BLaER1 (cell line): ENCODE measurements at regions not wholly inside any gene's neighbourhood (a gene's known extent, or its start where the extent isn't known, plus 50 kb on each side); places are given as distances from the start of the nearest gene placed in this dataset.
A peak's percentile ranks its signal among the peaks of the same experiment; 100 is the strongest.
"Not testable (repeated sequence)": the region's sequence is repeated elsewhere in the genome, so short reads cannot be mapped to it uniquely, and the experiment has no call there.

Experiments
- H3K27ac ChIP-seq: shearing (Covaris generic); formaldehyde crosslinking; 2 replicates; pipeline ENCODE4 v1.8.1; 2022
- H3K27me3 ChIP-seq: shearing (Covaris generic); formaldehyde crosslinking; 2 replicates; pipeline ENCODE4 v1.8.1; 2022
- H3K36me3 ChIP-seq: shearing (Covaris generic); formaldehyde crosslinking; 2 replicates; pipeline ENCODE4 v1.8.1; 2022
- H3K4me1 ChIP-seq: shearing (Covaris generic); formaldehyde crosslinking; 2 replicates; pipeline ENCODE4 v1.8.1; 2022
- H3K4me2 ChIP-seq: shearing (Covaris generic); formaldehyde crosslinking; 2 replicates; pipeline ENCODE4 v1.8.1; 2022
- H3K4me3 ChIP-seq: shearing (Covaris generic); formaldehyde crosslinking; 2 replicates; pipeline ENCODE4 v1.8.1; 2022
- H3K9ac ChIP-seq: shearing (Covaris generic); formaldehyde crosslinking; 2 replicates; pipeline ENCODE4 v1.8.1; 2022
- H3K9me3 ChIP-seq: shearing (Covaris generic); formaldehyde crosslinking; 2 replicates; pipeline ENCODE4 v1.8.1; 2022
- H4K20me1 ChIP-seq: shearing (Covaris generic); formaldehyde crosslinking; 2 replicates; pipeline ENCODE4 v1.8.1; 2022
- Cebpa-rat ChIP-seq: shearing (Covaris generic); IDR thresholded peaks from 2 replicates; pipeline ENCODE4 v1.8.1; 2022

GRCh38 chr6:137402143-137402680 is 92.0 kb downstream of the OLIG3 start:
- H3K9ac ChIP-seq = no peak overlapping the region
- H3K4me1 ChIP-seq = 0 out of 2 replicates have a peak, but pooled peaks cover under 1% of the 10 kb centered on the region
- no peaks in the 10 kb centered on the region for H3K36me3 ChIP-seq
- H4K20me1 ChIP-seq = no peaks in the 10 kb centered on the region
- peaks cover 3% of the 10 kb centered on the region; the same call in 1 of the 2 replicates for H3K9me3 ChIP-seq
- H3K27ac ChIP-seq = no peak overlapping the region
- TF ChIP-seq Cebpa-rat = no peak
- no peak overlapping the region for H3K4me2 ChIP-seq
- no peak overlapping the region for H3K4me3 ChIP-seq
- no peaks in the 10 kb centered on the region for H3K27me3 ChIP-seq

DNA sequence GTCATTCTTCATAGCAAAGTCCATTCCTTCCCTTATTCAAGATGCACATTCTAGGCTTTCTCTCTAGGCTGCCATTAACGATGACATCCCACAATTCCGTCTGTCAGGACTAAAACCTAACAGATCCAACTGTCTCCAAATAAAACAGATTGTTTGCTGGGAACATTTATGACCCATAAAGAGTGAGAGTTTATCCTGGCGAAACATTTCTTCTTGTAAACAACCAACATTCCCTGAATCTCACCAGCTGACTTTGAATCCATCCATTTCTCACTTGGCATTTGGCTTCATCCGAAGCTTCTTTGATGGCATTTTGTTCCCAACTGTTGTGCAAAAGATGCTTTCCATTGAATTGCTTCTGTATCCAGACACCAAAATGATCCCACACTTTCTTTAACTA is 93.1 kb downstream of the OLIG3 start:
- Histone ChIP-seq H4K20me1 (no peaks in the 10 kb centered on the region), H3K4me3 (no peak overlapping the region), H3K36me3 (no peaks in the 10 kb centered on the region), H3K27me3 (no peaks in the 10 kb centered on the region), H3K4me1 (peaks cover 6% of the 10 kb centered on the region; the same call in 1 of the 2 replicates), H3K4me2 (no peak overlapping the region), H3K9me3 (no peaks in the 10 kb centered on the region), H3K9ac (no peak overlapping the region), H3K27ac (no peak overlapping the region)
- TF ChIP-seq Cebpa-rat = no peak

GRCh38 chr6:137399881-137400443 is 94.2 kb downstream of the OLIG3 start:
- H4K20me1 ChIP-seq = no peaks in the 10 kb centered on the region
- H3K4me1 ChIP-seq = peaks cover 6% of the 10 kb centered on the region; the same call in 1 of the 2 replicates
- no peak overlapping the region for H3K4me3 ChIP-seq
- H3K4me2 ChIP-seq = no peak overlapping the region
- H3K9ac ChIP-seq = no peak overlapping the region
- H3K36me3 ChIP-seq = no peaks in the 10 kb centered on the region
- H3K27ac ChIP-seq = no peak overlapping the region
- no peaks in the 10 kb centered on the region for H3K27me3 ChIP-seq
- TF ChIP-seq Cebpa-rat = no peak
- H3K9me3 ChIP-seq = no peaks in the 10 kb centered on the region

DNA sequence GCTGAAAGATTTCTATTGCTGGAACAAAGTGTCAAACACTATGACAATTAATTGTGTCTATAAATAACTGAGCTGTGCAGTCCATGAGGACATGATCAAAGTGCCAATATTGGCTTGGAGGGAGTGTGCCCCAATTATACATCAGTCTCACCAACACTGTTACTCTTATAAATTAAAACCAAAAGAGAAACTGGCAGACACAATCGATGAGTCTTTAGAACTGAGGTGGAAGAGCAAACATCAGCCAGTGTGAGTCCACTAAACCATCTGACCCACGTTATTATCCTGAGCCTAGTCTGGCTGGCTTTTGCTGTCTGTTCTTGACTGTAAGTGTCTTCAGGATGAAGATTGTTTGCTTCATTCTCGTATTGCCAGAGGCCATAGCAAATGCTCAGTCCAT is 98.9 kb downstream of the OLIG3 start:
- no peak overlapping the region for H3K27ac ChIP-seq
- no peaks in the 10 kb centered on the region for H3K9me3 ChIP-seq
- TF ChIP-seq Cebpa-rat = no peak
- no peaks in the 10 kb centered on the region for H3K36me3 ChIP-seq
- no peak overlapping the region for H3K9ac ChIP-seq
- no peak overlapping the region for H3K4me2 ChIP-seq
- H3K4me1 ChIP-seq = peaks cover 8% of the 10 kb centered on the region
- H3K4me3 ChIP-seq = no peak overlapping the region
- H3K27me3 ChIP-seq = no peaks in the 10 kb centered on the region
- no peaks in the 10 kb centered on the region for H4K20me1 ChIP-seq

DNA sequence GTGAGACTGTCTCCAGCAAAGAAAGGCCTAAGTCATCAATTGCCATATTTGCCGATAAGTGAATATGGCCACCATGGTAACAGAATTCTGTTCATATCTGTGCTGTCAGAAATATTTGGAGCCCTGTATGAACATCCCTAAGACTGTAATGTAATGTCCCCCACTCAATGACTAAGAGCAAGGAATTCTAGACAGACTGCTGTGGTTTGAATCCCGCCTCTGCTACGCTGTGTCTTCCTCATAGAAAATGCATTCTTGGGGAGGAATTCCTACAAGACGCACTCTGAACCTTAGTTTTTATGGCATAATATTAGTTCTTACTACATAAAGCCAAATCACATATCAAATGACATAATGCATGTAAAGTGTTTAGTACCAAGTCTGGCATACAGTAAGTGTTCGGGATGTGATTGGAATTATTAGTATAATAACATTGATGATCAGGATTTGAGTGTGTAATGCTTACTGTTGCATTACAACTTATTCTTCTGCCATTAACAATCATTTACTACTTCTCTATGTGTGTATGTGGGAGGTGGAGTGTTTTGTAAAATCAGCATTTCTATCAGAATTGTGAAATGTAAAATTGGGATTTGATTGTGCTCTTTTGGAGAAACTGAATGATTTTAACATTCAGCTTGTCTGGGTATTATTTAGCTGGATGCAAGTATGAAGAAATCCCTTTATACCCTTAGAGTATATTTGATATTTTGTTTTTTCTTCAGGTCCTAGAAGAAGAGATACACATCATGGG is 103.0 kb downstream of the OLIG3 start:
- H3K27me3 ChIP-seq = no peaks in the 10 kb centered on the region
- peaks cover 19% of the 10 kb centered on the region for H3K9me3 ChIP-seq
- peaks cover 33% of the 10 kb centered on the region for H3K4me1 ChIP-seq

GRCh38 chr6:137390334-137390733 is 103.9 kb downstream of the OLIG3 start:
- H3K4me1 ChIP-seq = peaks cover 33% of the 10 kb centered on the region
- no peaks in the 10 kb centered on the region for H3K36me3 ChIP-seq
- no peak for TF ChIP-seq Cebpa-rat
- peak overlapping the region; percentile 69 for H3K27ac ChIP-seq
- peaks cover 27% of the 10 kb centered on the region for H3K9me3 ChIP-seq
- no peaks in the 10 kb centered on the region for H4K20me1 ChIP-seq
- H3K4me2 ChIP-seq = peak overlapping the region; percentile 78
- no peak overlapping the region for H3K9ac ChIP-seq
- H3K27me3 ChIP-seq = no peaks in the 10 kb centered on the region
- H3K4me3 ChIP-seq = no peak overlapping the region

More for the DNA sequence above, 103.0 kb downstream of the OLIG3 start:
- H3K27ac ChIP-seq = no peak overlapping the region
- no peak overlapping the region for H3K4me3 ChIP-seq
- H3K36me3 ChIP-seq = no peaks in the 10 kb centered on the region
- TF ChIP-seq Cebpa-rat = no peak
- H3K9ac ChIP-seq = no peak overlapping the region
- no peak overlapping the region for H3K4me2 ChIP-seq
- no peaks in the 10 kb centered on the region for H4K20me1 ChIP-seq

DNA sequence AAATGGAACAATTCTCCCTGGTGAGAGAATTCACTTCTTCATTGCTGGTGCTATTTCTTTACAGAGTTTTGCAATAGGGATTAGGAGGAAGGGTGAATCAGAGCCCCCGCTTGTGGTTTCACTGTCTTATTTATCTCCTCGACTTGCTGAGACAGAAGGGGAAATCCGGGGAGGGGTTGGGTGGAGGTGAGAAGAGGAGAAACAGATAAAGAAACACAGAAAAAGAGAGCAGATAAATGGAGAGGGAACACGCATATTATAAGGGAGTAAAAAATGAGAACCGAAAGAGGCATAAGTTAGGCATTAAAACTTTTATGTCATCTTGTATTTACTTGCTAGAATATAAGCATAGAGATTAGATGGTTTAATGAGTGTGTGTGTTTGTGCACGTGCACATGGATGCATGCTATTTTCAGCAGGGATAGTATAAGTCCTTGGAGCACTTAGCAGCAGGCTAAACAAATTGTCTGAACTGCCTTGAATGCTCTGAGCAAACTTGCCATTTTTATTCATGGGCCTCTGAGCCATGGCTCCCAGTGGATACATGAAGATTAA is 105.0 kb downstream of the OLIG3 start:
- H3K4me3 ChIP-seq = peak overlapping the region; percentile 11; the same call in 1 of the 2 replicates
- peaks cover 27% of the 10 kb centered on the region for H3K9me3 ChIP-seq
- peaks cover 33% of the 10 kb centered on the region for H3K4me1 ChIP-seq
- TF ChIP-seq Cebpa-rat = peak; percentile 77; the same call in 1 of the 2 replicates
- H3K27ac ChIP-seq = peak overlapping the region; percentile 69
- peak overlapping the region; percentile 1; the same call in 1 of the 2 replicates for H3K9ac ChIP-seq
- no peaks in the 10 kb centered on the region for H4K20me1 ChIP-seq
- H3K36me3 ChIP-seq = no peaks in the 10 kb centered on the region
- H3K4me2 ChIP-seq = peak overlapping the region; percentile 78
- no peaks in the 10 kb centered on the region for H3K27me3 ChIP-seq

- H3K4me1 ChIP-seq = peaks cover 33% of the 10 kb centered on the region
Observed at GRCh38 chr6:137387096-137387764, 107.0 kb downstream of the OLIG3 start.

GRCh38 chr6:137383287-137383686 is 110.9 kb downstream of the OLIG3 start:
- not testable (repeated sequence) for H4K20me1 ChIP-seq, H3K27me3 ChIP-seq, H3K27ac ChIP-seq, H3K36me3 ChIP-seq, H3K9ac ChIP-seq, H3K4me2 ChIP-seq, H3K4me3 ChIP-seq
- peaks cover 10% of the 10 kb centered on the region for H3K4me1 ChIP-seq
- H3K9me3 ChIP-seq = peaks cover 36% of the 10 kb centered on the region

More at GRCh38 chr6:137387096-137387764, 107.0 kb downstream of the OLIG3 start:
- Histone ChIP-seq H4K20me1 (no peaks in the 10 kb centered on the region), H3K4me3 (no peak overlapping the region), H3K4me2 (no peak overlapping the region), H3K27me3 (no peaks in the 10 kb centered on the region), H3K27ac (no peak overlapping the region), H3K36me3 (no peaks in the 10 kb centered on the region), H3K9me3 (peaks cover 27% of the 10 kb centered on the region), H3K9ac (no peak overlapping the region)
- no peak for TF ChIP-seq Cebpa-rat

DNA sequence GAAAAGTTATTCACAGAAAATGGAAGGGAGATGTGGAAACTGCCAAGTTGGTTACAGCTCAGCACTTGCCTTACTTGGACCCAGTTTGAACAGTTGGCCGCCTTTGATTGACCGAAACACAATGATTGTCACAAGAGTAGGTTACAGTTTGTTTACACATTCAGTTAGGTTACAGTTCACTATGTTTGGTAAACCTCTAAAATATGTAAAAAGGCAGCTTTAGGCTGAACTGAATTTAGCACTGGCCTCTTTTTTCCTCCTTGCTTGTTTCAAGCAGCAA is 116.2 kb downstream of the OLIG3 start:
- no peak for TF ChIP-seq Cebpa-rat

More for the DNA sequence above, 116.2 kb downstream of the OLIG3 start:
- no peaks in the 10 kb centered on the region for H3K4me1 ChIP-seq
- no peak overlapping the region for H3K4me3 ChIP-seq
- no peaks in the 10 kb centered on the region for H3K27me3 ChIP-seq
- no peaks in the 10 kb centered on the region for H3K36me3 ChIP-seq
- H3K9ac ChIP-seq = no peak overlapping the region
- peaks cover 22% of the 10 kb centered on the region for H3K9me3 ChIP-seq
- no peak overlapping the region for H3K4me2 ChIP-seq
- H3K27ac ChIP-seq = no peak overlapping the region
- no peaks in the 10 kb centered on the region for H4K20me1 ChIP-seq
